Activated B cell treated with CpG ODN at 0.5 μM for 24 hours (primary cell): ENCODE measurements at regions not wholly inside any gene's neighbourhood (a gene's known extent, or its start where the extent isn't known, plus 50 kb on each side); places are given as distances from the start of the nearest gene placed in this dataset.

Experiments used
- ATAC-seq: fragments of 200-7000 bp; cut with Tn5 transposase; one replicate; pipeline ENCODE4 v1.10.0; 2021; ENCODE audit warnings: low read depth, mild to moderate bottlenecking, moderate library complexity
- CTCF ChIA-PET: fragments of 350-600 bp; sonication (Branson Sonifier 250); formaldehyde crosslinking; loops from one replicate; lab custom pipeline; 2021; ENCODE audit warnings: antibody characterized with exemption; lab: Charles Lee
- POLR2A ChIA-PET: fragments of 350-600 bp; sonication (Branson Sonifier 250); formaldehyde crosslinking; loops from one replicate; lab custom pipeline; 2021; ENCODE audit warnings: antibody characterized with exemption; lab: Charles Lee
- DNase-seq: peaks from one replicate; pipeline ENCODE4 v3.0.0; 2022
- H3K27ac Mint-ChIP-seq: one replicate; pipeline ENCODE4 v1.8.0; 2020; ENCODE audit warnings: mixed read lengths
- H3K27me3 Mint-ChIP-seq: one replicate; pipeline ENCODE4 v1.8.0; 2021; ENCODE audit warnings: mixed read lengths
- H3K36me3 Mint-ChIP-seq: one replicate; pipeline ENCODE4 v1.8.0; 2021; ENCODE audit warnings: low read depth, mixed read lengths
- H3K4me1 Mint-ChIP-seq: one replicate; pipeline ENCODE4 v1.8.0; 2021; ENCODE audit warnings: mixed read lengths
- H3K4me3 Mint-ChIP-seq: one replicate; pipeline ENCODE4 v1.8.0; 2020; ENCODE audit warnings: mild to moderate bottlenecking, mixed read lengths
- H3K9me3 Mint-ChIP-seq: one replicate; pipeline ENCODE4 v1.8.0; 2020; ENCODE audit warnings: mixed read lengths
- CTCF ChIP-seq: fragments of 200-600 bp; IDR thresholded peaks from one replicate; pipeline ENCODE4 v1.8.0; 2022; ENCODE audit warnings: antibody characterized with exemption, mild to moderate bottlenecking
- intact Hi-C: fragments of 100-400 bp; cut with micrococcal nuclease; formaldehyde crosslinking; loops from one replicate; pipeline ENCODE4 v1.15.1; 2024

GRCh38 chr12:58089588-58089987 lies 148.2 kb downstream of the ATP23 start:
- ATAC-seq, result no peak
- Mint-ChIP-seq H3K27ac (no peak overlapping the region), H3K4me3 (no peak overlapping the region), H3K27me3 (peaks cover 2% of the 10 kb centered on the region), H3K9me3 (no peaks in the 10 kb centered on the region), H3K4me1 (no peaks in the 10 kb centered on the region), H3K36me3 (no peaks in the 10 kb centered on the region)
- ChIA-PET CTCF (no interaction called here), POLR2A (no interaction called here)
- intact Hi-C loops, result no loop called here
- no peak for DNase-seq
- no peak for TF ChIP-seq CTCF

GRCh38 chr12:58090685-58091084 lies 149.3 kb downstream of the ATP23 start:
- intact Hi-C loops, result no loop called here
- Mint-ChIP-seq H3K9me3 (no peaks in the 10 kb centered on the region), H3K36me3 (no peaks in the 10 kb centered on the region), H3K27ac (no peak overlapping the region), H3K27me3 (peaks cover 2% of the 10 kb centered on the region), H3K4me1 (no peaks in the 10 kb centered on the region), H3K4me3 (no peak overlapping the region)
- no peak for TF ChIP-seq CTCF
- CTCF ChIA-PET, result no interaction called here
- no peak for DNase-seq
- no peak for ATAC-seq
- POLR2A ChIA-PET, result no interaction called here

GRCh38 chr12:58095002-58095401 lies 153.6 kb downstream of the ATP23 start:
- DNase-seq (no peak), ATAC-seq (no peak)
- CTCF ChIA-PET, result no interaction called here
- no peak for TF ChIP-seq CTCF
- Mint-ChIP-seq H3K27ac (no peak overlapping the region), H3K4me3 (no peak overlapping the region), H3K4me1 (no peaks in the 10 kb centered on the region), H3K36me3 (no peaks in the 10 kb centered on the region), H3K9me3 (no peaks in the 10 kb centered on the region), H3K27me3 (no peaks in the 10 kb centered on the region)
- POLR2A ChIA-PET, result no interaction called here
- intact Hi-C loops, result no loop called here

- CTCF ChIA-PET, result no interaction called here
- Mint-ChIP-seq H3K4me3 (no peak overlapping the region), H3K4me1 (no peaks in the 10 kb centered on the region), H3K27me3 (peaks cover under 1% of the 10 kb centered on the region), H3K27ac (no peak overlapping the region), H3K9me3 (peaks cover 6% of the 10 kb centered on the region), H3K36me3 (no peaks in the 10 kb centered on the region)
- DNase-seq (no peak), ATAC-seq (no peak)
- POLR2A ChIA-PET, result no interaction called here
- no peak for TF ChIP-seq CTCF
- intact Hi-C loops, result no loop called here
Measured at GRCh38 chr12:58097741-58098140, 156.4 kb downstream of the ATP23 start.

GRCh38 chr12:58099476-58099875 lies 158.1 kb downstream of the ATP23 start:
- CTCF ChIA-PET, result no interaction called here
- DNase-seq (no peak), ATAC-seq (no peak)
- Mint-ChIP-seq H3K4me1 (no peaks in the 10 kb centered on the region), H3K9me3 (peaks cover 6% of the 10 kb centered on the region), H3K27me3 (peaks cover 3% of the 10 kb centered on the region), H3K27ac (no peak overlapping the region), H3K36me3 (no peaks in the 10 kb centered on the region), H3K4me3 (no peak overlapping the region)
- intact Hi-C loops, result no loop called here
- TF ChIP-seq CTCF, result no peak
- POLR2A ChIA-PET, result no interaction called here
